GM23338 (cell line): ENCODE measurements at regions not wholly inside any gene's neighbourhood (a gene's known extent, or its start where the extent isn't known, plus 50 kb on each side); places are given as distances from the start of the nearest gene placed in this dataset.
A peak's percentile ranks its signal among the peaks of the same experiment; 100 is the strongest.

Experiments
- ATAC-seq: fragments of 200-7000 bp; cut with Tn5 transposase; 3 replicates; pipeline ENCODE4 v1.9.1; 2020
- DNase-seq: peaks from one replicate; pipeline ENCODE4 v3.0.0-alpha.2; 2015; ENCODE audit warnings: low spot score
- H2AFZ ChIP-seq: fragments of 200-600 bp; sonication (generic); 2 replicates; pipeline ENCODE4 v1.8.0; 2016; ENCODE audit warnings: antibody characterized with exemption, mild to moderate bottlenecking, moderate library complexity
- H3F3A ChIP-seq: fragments of 200-600 bp; sonication (generic); replicated peaks from 2 replicates; pipeline ENCODE4 v1.8.0; 2017; ENCODE audit warnings: antibody characterized with exemption, mixed run types, low read depth
- H3K27ac ChIP-seq: fragments of 200-600 bp; sonication (generic); 2 replicates; pipeline ENCODE4 v1.6.1; 2016; ENCODE audit warnings: low read depth
- H3K27me3 ChIP-seq: fragments of 200-600 bp; sonication (generic); 2 replicates; pipeline ENCODE4 v1.8.0; 2016; ENCODE audit warnings: mild to moderate bottlenecking, mixed run types, moderate library complexity; ENCODE audit not compliant: insufficient read depth
- H3K36me3 ChIP-seq: fragments of 200-600 bp; sonication (generic); 2 replicates; pipeline ENCODE4 v1.8.0; 2016; ENCODE audit warnings: mild to moderate bottlenecking; ENCODE audit not compliant: insufficient read depth
- H3K4me1 ChIP-seq: fragments of 200-600 bp; sonication (generic); 2 replicates; pipeline ENCODE4 v1.8.0; 2016; ENCODE audit warnings: mild to moderate bottlenecking, moderate library complexity; ENCODE audit not compliant: insufficient read depth
- H3K4me2 ChIP-seq: fragments of 200-600 bp; sonication (generic); 2 replicates; pipeline ENCODE4 v1.7.1; 2017; ENCODE audit warnings: mixed run types
- H3K4me3 ChIP-seq: fragments of 200-600 bp; sonication (generic); 2 replicates; pipeline ENCODE4 v1.6.1; 2016; ENCODE audit warnings: mixed run types
- H3K79me2 ChIP-seq: fragments of 200-600 bp; sonication (generic); replicated peaks from 2 replicates; pipeline ENCODE4 v1.8.0; 2017; ENCODE audit warnings: mild to moderate bottlenecking; ENCODE audit not compliant: insufficient read depth
- H3K9me2 ChIP-seq: fragments of 200-600 bp; sonication (generic); 2 replicates; pipeline ENCODE4 v1.8.0; 2017; ENCODE audit not compliant: insufficient read depth
- H4K20me1 ChIP-seq: fragments of 200-600 bp; sonication (generic); replicated peaks from 2 replicates; pipeline ENCODE4 v1.8.0; 2017; ENCODE audit warnings: mild to moderate bottlenecking; ENCODE audit not compliant: insufficient read depth
- H3K27ac Mint-ChIP-seq: 2 replicates; pipeline ENCODE4 v1.8.0; 2020; ENCODE audit warnings: inconsistent platforms, mild to moderate bottlenecking, moderate library complexity, mixed read lengths
- H3K27me3 Mint-ChIP-seq: 3 replicates; pipeline ENCODE4 v1.8.0; 2022; ENCODE audit warnings: low read depth, mild to moderate bottlenecking, moderate library complexity, mixed read lengths, inconsistent platforms; ENCODE audit not compliant: insufficient read depth, poor library complexity
- H3K36me3 Mint-ChIP-seq: 3 replicates; pipeline ENCODE4 v1.8.0; 2021; ENCODE audit warnings: low read depth, mild to moderate bottlenecking, inconsistent platforms, moderate library complexity, mixed read lengths
- H3K4me1 Mint-ChIP-seq: 3 replicates; pipeline ENCODE4 v1.8.0; 2020; ENCODE audit warnings: mild to moderate bottlenecking, inconsistent platforms, mixed read lengths
- H3K4me3 Mint-ChIP-seq: 3 replicates; pipeline ENCODE4 v1.8.0; 2021; ENCODE audit warnings: moderate library complexity, mild to moderate bottlenecking, inconsistent platforms, mixed read lengths
- H3K9me3 Mint-ChIP-seq: 3 replicates; pipeline ENCODE4 v1.8.0; 2020; ENCODE audit warnings: moderate library complexity, mild to moderate bottlenecking, inconsistent platforms, mixed read lengths
- CREB1 ChIP-seq: fragments of 250-450 bp; sonication (Bioruptor Pico); IDR thresholded peaks from 2 replicates; pipeline ENCODE4 v1.5.0; 2020; ENCODE audit warnings: low read depth, mild to moderate bottlenecking, moderate library complexity
- CTCF ChIP-seq, 2 experiments: fragments of 200-600 bp in 1 of 2; sonication (generic) in 1 of 2; conservative IDR thresholded peaks; 2 replicates each; pipeline versions ENCODE4 v1.5.1 to v1.6.1; 2016 to 2017; ENCODE audit warnings: antibody characterized with exemption in 2 of 2, low read depth in 2 of 2, mild to moderate bottlenecking in 2 of 2, moderate library complexity in 1 of 2
- EZH2phosphoT487 ChIP-seq: fragments of 200-600 bp; sonication (generic); IDR thresholded peaks from one replicate; pipeline ENCODE4 v1.8.1; 2018; ENCODE audit warnings: antibody characterized with exemption; ENCODE audit not compliant: unreplicated experiment
- JUNB ChIP-seq: IDR thresholded peaks from one replicate; pipeline ENCODE4 v1.6.1; 2016; ENCODE audit warnings: antibody characterized with exemption; ENCODE audit not compliant: unreplicated experiment
- NANOG ChIP-seq: IDR thresholded peaks from 2 replicates; pipeline ENCODE4 v1.6.1; 2016; ENCODE audit warnings: antibody characterized with exemption, borderline replicate concordance
- POLR2AphosphoS5 ChIP-seq: IDR thresholded peaks from 2 replicates; pipeline ENCODE4 v1.6.1; 2016; ENCODE audit warnings: antibody characterized with exemption, low read depth
- REST ChIP-seq: IDR thresholded peaks from one replicate; pipeline ENCODE4 v1.6.1; 2018; ENCODE audit warnings: antibody characterized with exemption; ENCODE audit not compliant: unreplicated experiment
- STAT1 ChIP-seq: IDR thresholded peaks from one replicate; pipeline ENCODE4 v1.6.1; 2016; ENCODE audit warnings: antibody characterized with exemption; ENCODE audit not compliant: unreplicated experiment
- ZNF114 ChIP-seq: fragments of 250-450 bp; sonication (Bioruptor Pico); IDR thresholded peaks from 2 replicates; pipeline ENCODE4 v1.5.0; 2020; ENCODE audit warnings: mild to moderate bottlenecking, moderate library complexity
- ZNF462 ChIP-seq: fragments of 250-450 bp; sonication (Bioruptor Pico); IDR thresholded peaks from 2 replicates; pipeline ENCODE4 v1.5.0; 2020; ENCODE audit warnings: mild to moderate bottlenecking, moderate library complexity

GRCh38 chrX:69388526-69388925 lies 115.6 kb upstream of the NALF2 start:
- Mint-ChIP-seq H3K27ac (no peak overlapping the region), H3K4me1 (peaks cover 14% of the 10 kb centered on the region), H3K9me3 (no peaks in the 10 kb centered on the region), H3K27me3 (peaks cover 12% of the 10 kb centered on the region), H3K36me3 (no peaks in the 10 kb centered on the region), H3K4me3 (no peak overlapping the region)
- no peak overlapping the region for H3K4me2 ChIP-seq
- no peaks in the 10 kb centered on the region for H3K27me3 ChIP-seq
- no peak for DNase-seq
- no peaks in the 10 kb centered on the region for H3K79me2 ChIP-seq
- TF ChIP-seq STAT1: no peak
- TF ChIP-seq NANOG: no peak
- no peak for TF ChIP-seq ZNF114
- TF ChIP-seq CTCF (conservative IDR thresholded peaks at IDR 0.05; ENCODE audit: low read depth in 2 of 2): no peak
- no peak for TF ChIP-seq REST
- no peak for TF ChIP-seq CREB1 (CRISPR knock-in tag)
- no peak for TF ChIP-seq JUNB
- TF ChIP-seq EZH2phosphoT487: no peak
- no peak for TF ChIP-seq POLR2AphosphoS5
- no peaks in the 10 kb centered on the region for H4K20me1 ChIP-seq
- H2AFZ ChIP-seq: no peak overlapping the region
- H3K27ac ChIP-seq: no peak overlapping the region
- no peak overlapping the region for H3K4me3 ChIP-seq
- H3K4me1 ChIP-seq: no peaks in the 10 kb centered on the region
- no peaks in the 10 kb centered on the region for H3K9me2 ChIP-seq
- H3K36me3 ChIP-seq: no peaks in the 10 kb centered on the region
- no peaks in the 10 kb centered on the region for H3F3A ChIP-seq
- no peak for ATAC-seq

- H3F3A ChIP-seq: no peaks in the 10 kb centered on the region
- no peaks in the 10 kb centered on the region for H3K4me1 ChIP-seq
- H3K4me3 Mint-ChIP-seq: no peak overlapping the region
- ATAC-seq (peak; percentile 99), DNase-seq (peak; percentile 90)
- H3K27me3 Mint-ChIP-seq: peaks cover 12% of the 10 kb centered on the region
- no peaks in the 10 kb centered on the region for H3K27me3 ChIP-seq
- H3K27ac ChIP-seq: no peak overlapping the region
- H3K36me3 Mint-ChIP-seq: no peaks in the 10 kb centered on the region
- H3K4me1 Mint-ChIP-seq: peaks cover 14% of the 10 kb centered on the region
- no peaks in the 10 kb centered on the region for H3K9me3 Mint-ChIP-seq
- H3K9me2 ChIP-seq: no peaks in the 10 kb centered on the region
- H4K20me1 ChIP-seq: no peaks in the 10 kb centered on the region
- H3K4me2 ChIP-seq: no peak overlapping the region
- H3K79me2 ChIP-seq: no peaks in the 10 kb centered on the region
- H2AFZ ChIP-seq: no peak overlapping the region
- no peak overlapping the region for H3K4me3 ChIP-seq
- H3K27ac Mint-ChIP-seq: no peak overlapping the region
- no peaks in the 10 kb centered on the region for H3K36me3 ChIP-seq
- no peak for TF ChIP-seq ZNF462 (CRISPR knock-in tag)
Observed at GRCh38 chrX:69387567-69388487, 116.3 kb upstream of the NALF2 start.
